ENCODE measurements at regions not wholly inside any gene's neighbourhood (a gene's known extent, or its start where the extent isn't known, plus 50 kb on each side); places are given as distances from the start of the nearest gene placed in this dataset.

DNA sequence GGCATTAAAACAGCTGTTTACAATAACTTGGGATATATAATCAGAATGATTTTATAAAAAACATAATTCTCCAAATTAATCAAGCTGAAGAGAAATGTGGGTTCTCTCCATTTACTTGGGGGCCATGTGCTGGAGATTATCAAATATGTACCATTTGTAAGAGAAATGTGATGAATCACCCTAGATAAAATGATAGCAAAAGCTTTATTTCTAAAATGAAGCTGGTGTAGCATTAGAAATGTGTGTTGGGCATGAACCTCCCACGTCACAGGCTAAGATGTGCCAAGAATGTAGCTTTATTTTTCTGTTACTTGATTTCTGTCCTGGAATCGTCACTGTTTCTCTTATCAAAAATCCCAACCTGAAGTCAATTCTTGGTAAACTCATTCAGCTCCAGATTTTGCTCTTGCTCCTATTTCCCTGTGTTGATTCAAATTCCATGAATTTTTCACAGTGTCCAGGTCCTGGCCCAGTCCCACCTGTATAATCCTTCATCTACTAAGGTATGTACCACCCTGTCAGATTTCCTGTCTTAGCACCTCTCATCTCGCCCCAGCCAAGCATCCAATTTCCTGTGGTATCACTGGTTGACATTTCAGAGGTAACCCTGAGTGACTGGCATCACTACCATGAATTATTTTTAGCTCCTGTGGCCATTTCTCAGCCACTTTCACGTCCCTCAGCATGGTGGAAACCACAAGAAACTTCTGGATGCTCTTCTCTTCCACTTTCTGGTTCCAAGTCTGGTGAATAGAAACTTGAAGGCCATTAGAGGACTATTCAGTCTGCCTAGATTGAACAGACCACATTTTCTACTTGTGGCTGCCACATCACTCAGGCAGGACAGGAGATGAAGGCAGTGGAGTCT is 103.6 kb upstream of the FLRT2 start:
- H3K27ac ChIP-seq: no peak overlapping the region
- TF ChIP-seq CTCF (IDR thresholded peaks at IDR 0.05) (no peak), ZFX (IDR thresholded peaks at IDR 0.05; ENCODE audit: borderline replicate concordance) (no peak)

DNA sequence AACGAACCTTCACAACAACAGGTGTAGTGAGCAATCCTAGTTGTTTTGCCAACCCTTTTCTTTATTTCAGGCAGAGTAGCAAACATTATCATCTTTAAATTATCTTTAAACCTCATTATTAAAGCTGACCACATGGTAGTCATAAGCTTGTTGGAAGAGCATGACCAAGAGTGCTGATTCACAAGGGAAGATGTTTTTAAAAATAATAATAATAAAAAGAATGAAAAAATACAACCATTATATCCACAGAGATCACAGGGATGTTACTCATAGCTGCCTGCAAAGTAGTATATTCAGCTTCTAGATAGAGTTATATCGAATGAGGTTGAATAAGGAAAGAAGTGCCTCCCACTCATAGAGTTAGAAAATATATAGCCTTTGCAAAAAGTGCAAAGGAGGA is 101.0 kb upstream of the FLRT2 start:
- TF ChIP-seq ZFX (IDR thresholded peaks at IDR 0.05; ENCODE audit: borderline replicate concordance) (no peak), CTCF (IDR thresholded peaks at IDR 0.05) (no peak)
- no peak overlapping the region for H3K27ac ChIP-seq

- TF ChIP-seq ZFX (IDR thresholded peaks at IDR 0.05; ENCODE audit: borderline replicate concordance) (no peak), CTCF (IDR thresholded peaks at IDR 0.05) (no peak)
- no peak overlapping the region for H3K27ac ChIP-seq
These were observed 92.8 kb upstream of the FLRT2 start for GRCh38 chr14:85437148-85437547.

DNA sequence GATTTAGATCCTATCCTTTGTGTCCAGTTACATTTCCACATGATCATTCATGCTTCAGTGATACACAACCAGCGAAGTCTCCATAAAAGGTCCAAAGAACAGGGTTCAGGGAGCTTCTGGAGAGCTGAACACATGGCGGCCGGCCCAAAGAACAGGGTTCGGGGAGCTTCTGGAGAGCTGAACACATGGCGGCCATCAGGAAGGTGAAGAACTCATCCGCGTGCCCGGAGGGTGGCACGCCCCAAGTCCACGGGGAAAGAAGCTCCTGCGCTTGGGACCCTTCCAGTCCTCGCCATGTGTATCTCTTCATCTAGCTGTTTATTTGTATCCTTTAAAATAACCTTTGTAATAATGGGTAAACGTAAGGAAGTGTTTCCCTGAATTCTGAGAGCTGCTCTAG is 91.9 kb upstream of the FLRT2 start:
- no peak overlapping the region for H3K27ac ChIP-seq

DNA sequence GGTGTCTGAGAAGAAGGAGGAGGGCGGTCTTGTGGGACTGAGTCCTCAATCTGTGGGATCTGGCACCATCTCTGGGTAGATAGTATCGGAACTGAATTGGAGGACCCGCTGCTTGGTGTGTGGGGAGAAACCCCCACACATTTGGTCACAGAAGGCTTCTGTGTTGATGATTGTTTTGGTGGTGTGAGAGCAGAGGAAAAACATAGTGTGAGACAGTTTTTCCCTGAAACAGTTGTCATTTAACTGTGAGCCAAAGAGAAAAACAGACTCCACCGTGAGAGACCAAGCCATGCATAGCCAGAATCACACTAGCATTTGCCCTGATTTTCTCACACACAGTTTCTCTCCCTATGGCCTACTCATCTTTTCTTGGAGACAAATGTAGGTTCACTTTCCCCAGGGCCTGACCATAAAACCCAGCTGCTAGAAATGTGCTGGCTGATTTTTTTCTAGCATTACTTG is 91.4 kb upstream of the FLRT2 start:
- no peak overlapping the region for H3K27ac ChIP-seq
- TF ChIP-seq CTCF (IDR thresholded peaks at IDR 0.05) (no peak), ZFX (IDR thresholded peaks at IDR 0.05; ENCODE audit: borderline replicate concordance) (no peak)

More for the DNA sequence above, 91.9 kb upstream of the FLRT2 start:
- TF ChIP-seq CTCF (IDR thresholded peaks at IDR 0.05) (no peak), ZFX (IDR thresholded peaks at IDR 0.05; ENCODE audit: borderline replicate concordance) (no peak)

DNA sequence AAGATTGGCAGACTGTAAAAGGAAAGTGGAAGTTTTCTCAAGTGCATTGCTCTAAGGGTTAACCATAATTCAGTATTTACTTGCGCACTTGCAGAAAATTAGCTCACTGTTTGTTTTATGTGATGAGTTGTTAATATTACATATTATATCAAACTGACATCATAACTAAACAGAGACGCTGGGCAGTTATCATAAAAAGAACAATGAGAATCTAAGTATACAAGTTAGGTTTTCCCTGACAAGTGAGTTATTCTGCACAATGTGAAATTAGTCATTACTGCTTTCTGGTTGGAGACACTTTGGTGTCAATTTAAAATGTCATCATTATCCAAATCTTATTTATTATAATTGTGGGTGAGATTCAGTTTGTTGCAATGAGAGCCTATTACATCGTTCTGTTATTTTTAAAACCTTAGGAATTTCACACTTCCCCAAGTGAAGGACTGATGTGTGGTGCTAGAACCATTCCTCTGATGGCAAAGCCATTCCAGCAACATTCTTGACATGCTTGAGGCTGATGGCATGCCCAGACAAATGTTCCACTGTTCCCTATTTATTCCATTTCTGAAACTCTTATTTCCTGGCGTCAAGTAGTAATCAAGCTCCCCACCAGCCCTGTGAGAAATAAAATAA is 90.1 kb upstream of the FLRT2 start:
- TF ChIP-seq ZFX (IDR thresholded peaks at IDR 0.05; ENCODE audit: borderline replicate concordance) (no peak), CTCF (IDR thresholded peaks at IDR 0.05) (no peak)
- H3K27ac ChIP-seq: no peak overlapping the region

Measured in 22Rv1 (cell line).